H4 (cell line): ENCODE measurements at regions not wholly inside any gene's neighbourhood (a gene's known extent, or its start where the extent isn't known, plus 50 kb on each side); places are given as distances from the start of the nearest gene placed in this dataset.
"Not testable (repeated sequence)": the region's sequence is repeated elsewhere in the genome, so short reads cannot be mapped to it uniquely, and the experiment has no call there.

Experiments
- DNase-seq: peaks from one replicate; pipeline ENCODE4 v3.0.0-alpha.2; 2015; ENCODE audit warnings: low spot score

DNA sequence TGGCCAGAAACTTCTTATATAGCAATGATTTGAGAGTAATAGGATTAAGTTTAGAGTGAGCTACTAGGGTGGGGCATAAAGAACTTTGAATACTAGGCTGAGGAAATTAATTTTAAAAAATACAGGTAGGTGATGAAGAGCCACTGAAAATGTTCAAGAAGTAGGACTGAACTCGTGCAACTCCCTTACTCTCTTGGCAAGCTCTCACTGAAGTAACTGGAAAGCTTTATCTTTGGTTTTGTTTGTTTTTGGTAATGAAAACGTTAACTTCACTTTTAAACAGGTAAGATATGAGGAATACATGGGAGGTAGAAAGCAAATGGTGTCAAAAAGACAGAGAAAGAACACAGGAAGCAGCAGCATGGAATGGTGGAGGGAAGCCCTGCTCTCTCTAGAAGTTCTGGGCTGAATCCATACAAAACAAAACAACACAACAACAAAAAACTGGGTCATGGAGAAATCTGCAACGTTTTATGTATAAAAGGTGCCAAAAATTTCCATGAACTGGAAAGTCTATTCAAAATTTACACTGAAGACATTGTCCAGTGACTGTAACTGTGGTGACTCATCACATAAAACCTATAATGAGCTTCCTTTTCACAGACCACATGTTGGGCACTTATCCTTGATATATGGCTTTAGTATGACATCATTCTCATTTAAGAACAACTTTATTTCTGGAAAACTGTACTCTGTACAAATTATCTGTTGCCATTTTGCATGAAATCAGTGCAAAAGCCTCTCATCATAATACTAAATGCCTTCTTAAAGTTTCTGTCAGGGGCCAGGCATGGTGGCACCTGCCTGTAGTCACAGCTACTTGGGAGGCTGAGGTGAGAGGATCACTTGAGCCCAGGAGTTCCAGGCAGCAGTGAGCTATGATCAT lies 91.2 kb upstream of the CHD1 start:
- peak; percentile 97 for DNase-seq

DNA sequence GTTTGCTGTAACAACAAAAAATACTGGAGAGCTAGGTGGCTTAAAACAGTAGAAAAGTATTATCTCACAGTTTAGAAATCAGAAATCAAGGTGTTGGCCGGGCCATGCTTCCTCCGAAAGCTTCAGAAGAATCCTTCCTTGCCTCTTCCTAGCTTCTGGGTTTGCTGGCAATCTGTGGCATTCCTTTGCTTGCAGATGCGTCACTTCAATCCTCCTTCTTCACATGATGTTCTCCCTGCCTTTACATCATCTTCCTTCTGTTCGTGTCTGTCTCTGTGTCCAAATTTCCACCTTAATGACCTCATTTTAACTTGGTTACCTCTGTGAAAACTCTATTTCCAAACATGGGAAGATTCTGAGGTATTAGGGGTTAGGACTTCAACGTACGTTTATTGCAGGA lies 90.4 kb upstream of the CHD1 start:
- no peak for DNase-seq

DNA sequence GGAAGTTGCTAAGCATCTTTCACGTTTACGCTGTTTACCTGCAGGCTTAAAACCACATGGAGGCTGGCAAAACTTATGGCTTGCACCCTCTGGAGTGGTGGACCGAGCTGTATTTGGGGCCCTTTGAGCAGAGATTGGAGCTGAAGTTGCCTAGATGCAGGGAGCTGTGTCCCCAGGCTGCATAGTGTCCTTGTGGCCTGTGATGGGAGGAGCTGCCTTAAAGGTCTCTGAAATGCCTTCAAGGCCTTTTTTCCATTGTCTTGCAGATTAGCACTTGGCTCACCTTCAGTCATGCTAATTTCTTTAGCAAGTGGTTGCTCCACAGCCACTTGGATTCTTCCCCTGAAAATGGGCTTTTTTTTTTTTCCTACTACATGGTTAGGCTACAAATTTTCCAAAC lies 81.5 kb upstream of the CHD1 start:
- DNase-seq, result no peak

DNA sequence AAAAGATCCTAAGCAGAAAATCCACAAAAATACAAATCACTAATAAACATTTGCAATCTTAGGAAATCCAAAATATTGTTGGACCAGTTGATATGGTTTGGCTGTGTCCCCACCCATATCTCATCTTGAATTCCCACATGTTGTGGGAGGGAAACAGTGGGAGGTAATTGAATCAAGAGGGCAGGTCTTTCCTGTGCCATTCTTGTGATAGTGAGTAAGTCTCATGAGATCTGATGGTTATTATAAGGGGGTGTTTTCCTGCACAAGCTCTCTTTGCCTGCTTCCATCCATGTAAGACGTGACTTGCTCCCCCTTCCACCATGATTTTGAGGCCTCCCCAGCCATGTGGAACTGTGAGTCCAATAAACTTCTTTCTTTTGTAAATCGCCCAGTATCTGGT lies 79.2 kb upstream of the CHD1 start:
- not testable (repeated sequence) for DNase-seq

DNA sequence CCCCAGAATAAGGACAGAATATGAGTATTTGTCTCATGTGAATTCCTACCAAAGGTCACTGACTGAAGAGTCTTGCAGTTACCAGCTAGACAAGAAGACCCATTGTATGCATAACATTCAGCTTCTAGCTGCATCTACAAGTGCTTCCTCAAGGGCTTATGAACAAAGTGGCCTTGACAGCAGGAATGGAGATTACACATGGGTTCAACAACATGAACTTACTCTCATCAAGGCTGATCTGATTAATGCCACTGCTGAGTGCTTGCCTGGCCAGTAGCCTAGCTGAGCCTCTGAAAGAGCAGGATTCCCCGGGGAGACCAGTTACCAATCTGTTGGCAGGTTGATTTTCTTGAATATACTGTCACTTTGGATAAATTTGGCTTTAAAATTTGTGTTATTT lies 76.7 kb upstream of the CHD1 start:
- DNase-seq, result no peak

DNA sequence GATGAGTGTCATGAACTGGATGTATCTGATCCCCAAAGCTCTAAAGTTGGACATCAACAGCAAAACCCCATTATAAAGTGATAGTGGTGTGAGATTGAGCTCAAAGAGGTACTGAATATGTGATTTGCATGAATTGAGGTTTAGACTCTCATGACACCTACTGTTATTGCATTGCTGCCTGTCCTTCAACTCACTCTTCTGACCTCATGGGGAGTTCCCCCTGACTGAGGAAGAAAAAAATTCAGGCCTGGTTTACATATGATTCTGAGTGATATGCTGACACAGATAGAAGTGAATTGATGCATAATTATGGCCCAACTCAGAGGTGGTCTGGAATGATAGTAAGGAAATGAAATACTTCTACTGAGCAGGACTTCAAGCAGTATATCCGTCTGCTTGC lies 76.2 kb upstream of the CHD1 start:
- DNase-seq, result no peak

DNA sequence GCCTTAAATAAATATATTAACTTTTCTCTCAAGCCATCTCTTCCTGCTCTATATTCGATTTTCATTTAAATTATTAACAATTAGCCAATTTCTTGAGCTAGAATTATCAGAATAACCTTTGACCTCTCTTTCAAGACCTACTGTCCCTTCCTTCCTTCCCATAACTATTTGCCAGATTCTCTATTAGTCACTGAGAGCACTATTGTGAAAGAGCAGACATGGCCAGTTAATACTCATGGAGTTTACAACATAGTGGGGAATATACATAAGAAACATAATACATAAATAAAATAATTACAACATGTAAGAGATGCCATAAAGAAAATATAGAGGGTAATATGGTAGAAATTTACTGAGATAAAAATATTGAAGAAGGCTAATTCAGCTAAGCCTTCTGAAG lies 72.1 kb upstream of the CHD1 start:
- no peak for DNase-seq

DNA sequence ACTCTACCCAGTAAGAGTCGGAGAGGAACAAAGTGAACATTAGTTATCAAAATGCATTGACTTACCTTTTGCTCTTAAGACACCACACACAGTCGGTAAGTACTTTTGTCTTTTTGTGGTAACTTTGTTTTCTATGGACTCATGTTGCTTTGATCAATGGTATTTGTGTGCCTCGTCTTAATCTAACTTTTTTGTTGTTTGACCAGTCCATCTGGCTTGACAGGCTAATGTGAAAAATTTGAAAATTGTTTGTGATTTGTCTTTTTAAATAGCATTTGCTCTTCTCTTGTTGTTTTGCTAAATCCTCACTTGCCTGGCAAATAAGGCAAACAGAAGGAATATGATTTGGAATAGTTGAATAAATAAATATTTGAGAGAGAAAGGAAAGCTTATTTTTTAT lies 71.4 kb upstream of the CHD1 start:
- no peak for DNase-seq

DNA sequence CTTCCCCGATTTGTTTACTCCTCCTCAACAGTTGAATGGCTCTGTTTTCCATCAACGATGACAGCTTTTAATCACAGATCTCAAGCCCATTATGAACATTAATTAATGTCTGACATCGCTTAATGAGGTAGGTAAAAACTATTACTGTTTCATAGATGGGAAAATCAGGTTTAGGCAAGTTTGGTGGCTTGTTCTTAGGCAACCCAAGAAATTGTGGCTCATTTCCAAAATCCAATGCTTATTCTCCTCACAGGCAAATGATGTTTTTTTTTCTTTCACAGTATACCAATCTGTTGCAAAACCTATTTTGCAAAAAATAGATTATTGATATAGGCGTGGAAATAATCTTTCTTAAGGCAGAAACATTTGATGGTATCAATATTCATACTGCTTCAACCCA lies 70.8 kb upstream of the CHD1 start:
- no peak for DNase-seq

DNA sequence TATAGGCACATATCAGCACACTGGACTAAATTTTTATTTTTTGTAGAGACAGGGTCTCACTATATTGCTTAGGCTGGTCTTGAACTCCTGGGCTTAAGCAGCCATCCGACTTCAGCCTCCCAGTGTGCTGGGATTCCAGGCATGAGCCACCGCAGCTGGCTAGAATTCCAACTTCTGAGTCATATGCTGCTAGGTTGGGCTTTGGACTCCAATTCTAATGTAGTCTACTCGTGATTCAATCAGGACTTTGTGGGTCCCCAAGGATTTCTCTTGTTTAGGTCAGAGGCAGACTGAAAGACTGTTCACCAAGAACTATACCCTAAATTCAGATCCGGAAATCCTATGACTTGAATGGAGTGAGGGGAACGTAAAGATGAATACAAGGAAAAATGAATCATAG lies 68.2 kb upstream of the CHD1 start:
- DNase-seq, result peak; percentile 33

DNA sequence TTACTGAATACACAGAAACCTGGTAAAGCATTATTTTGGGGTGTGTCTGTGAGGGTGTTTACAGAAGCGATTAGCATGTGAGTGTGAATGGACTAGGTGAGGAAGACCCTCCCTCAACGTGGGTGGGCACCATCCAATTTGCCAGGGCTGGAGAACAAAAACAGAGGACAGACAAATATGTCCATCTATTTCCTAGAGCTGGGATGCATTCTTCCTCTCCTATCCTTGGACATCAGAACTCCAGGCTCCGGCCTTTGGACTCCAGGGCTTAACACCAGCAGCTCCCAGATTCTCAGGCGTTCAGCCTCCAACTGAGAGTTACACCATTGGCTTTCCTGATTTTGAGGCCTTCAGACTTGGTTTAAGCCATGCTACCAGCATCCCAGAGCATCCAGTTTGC lies 65.8 kb upstream of the CHD1 start:
- no peak for DNase-seq

DNA sequence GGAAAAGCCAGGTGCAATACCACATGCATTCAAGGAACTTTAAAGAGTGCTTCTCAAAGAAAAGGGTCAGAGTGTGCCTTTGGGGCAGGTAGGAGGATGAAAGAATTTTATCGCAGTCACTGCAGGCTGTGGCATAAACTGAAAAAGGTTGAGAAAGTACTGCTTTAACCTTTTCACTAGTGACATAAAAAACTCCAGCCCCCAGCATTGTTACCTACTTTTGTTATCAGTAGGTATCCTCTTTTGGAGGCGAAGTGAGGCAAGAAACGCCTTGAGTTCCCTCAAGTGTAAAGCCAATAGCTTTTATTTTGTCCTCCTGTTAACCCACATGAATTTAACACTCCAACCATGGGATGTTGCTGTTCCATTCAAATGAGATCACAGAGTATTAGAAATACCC lies 64.7 kb upstream of the CHD1 start:
- DNase-seq, result no peak

DNA sequence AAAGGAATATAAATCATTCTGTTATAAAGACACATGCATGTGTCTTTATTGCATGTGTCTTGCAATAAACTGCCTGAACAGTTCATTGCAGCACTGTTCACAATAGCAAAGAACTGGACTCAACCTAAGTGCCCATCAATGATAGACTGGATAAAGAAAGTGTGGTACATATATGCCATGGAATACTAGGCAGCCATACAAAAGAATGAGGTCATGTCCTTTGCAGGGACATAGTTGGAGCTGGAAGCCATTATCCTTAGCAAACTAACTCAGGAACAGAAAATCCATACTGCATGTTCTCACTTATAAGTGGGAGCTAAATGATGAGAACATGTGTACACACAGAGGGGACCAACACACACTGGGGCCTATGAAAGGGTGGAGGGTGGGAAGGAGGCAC lies 63.7 kb upstream of the CHD1 start:
- no peak for DNase-seq

DNA sequence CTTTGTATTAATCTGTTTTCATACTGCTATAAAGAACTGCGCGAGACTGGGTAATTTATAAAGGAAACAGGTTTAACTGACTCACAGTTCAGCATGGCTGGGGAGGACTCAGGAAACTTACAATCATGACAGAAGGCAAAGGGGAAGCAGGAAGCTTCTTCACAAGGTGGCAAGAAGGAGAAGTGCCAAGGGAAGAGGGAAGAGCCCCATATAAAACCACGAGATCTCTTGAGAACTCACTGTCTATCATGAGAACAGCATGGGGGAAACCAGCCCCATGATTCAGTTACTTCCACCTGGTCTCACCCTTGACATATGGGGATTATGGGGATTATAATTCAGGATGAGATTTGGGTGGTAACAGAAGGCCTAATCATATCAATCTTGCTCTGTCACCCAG lies 60.9 kb upstream of the CHD1 start:
- DNase-seq, result no peak

DNA sequence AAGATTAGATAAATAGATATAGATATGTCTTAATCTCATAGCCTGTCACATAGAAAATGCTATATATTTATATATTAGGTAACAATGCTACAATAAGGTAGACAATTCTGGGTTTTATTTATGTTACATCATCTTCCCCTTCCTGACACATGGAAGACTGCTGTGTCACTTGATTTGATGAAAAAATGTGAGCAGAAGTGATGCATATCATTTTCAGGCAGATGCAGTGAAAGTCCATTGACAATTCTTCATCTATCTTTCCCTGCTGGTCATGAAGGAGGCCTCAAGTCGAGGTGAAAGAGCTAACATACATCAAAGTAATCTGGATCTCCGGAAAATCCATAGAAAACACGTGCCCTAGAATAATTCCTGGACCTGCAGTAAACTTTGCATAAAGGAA lies 57.8 kb upstream of the CHD1 start:
- DNase-seq, result no peak

DNA sequence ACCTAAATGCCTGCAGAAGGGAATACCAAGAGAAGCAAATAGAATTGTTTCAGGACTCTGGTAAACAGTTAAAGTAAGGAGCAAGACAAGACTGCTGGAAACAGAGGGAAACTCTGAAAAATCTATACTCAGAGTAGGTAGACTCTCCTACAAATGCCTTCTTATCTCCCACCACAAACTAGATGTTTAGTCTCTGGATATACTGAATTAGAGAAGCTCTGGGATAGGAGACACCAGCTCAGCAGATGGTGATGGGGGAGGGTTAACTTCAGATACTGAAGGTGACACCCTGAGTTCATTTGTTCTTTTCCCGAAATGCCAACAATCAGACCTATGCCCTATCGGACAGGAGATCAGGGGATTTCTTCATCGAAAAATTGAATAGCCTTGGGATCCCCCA lies 54.1 kb upstream of the CHD1 start:
- DNase-seq, result no peak
